Muscle layer of colon (tissue), 2 donors: ENCODE measurements at regions not wholly inside any gene's neighbourhood (a gene's known extent, or its start where the extent isn't known, plus 50 kb on each side); places are given as distances from the start of the nearest gene placed in this dataset.
"Not testable (repeated sequence)": the region's sequence is repeated elsewhere in the genome, so short reads cannot be mapped to it uniquely, and the experiment has no call there.

Experiments used
- H3K27ac ChIP-seq: one replicate; pipeline ENCODE4 v1.7.0; 2013; ENCODE audit warnings: low read depth, mild to moderate bottlenecking, low read length, moderate library complexity
- H3K27me3 ChIP-seq, 2 donors: one replicate each; pipeline ENCODE4 v1.7.0; 2013; ENCODE audit warnings: low read length in 2 of 2, mild to moderate bottlenecking in 2 of 2; ENCODE audit not compliant: insufficient read depth in 2 of 2, control insufficient read depth in 1 of 2
- H3K36me3 ChIP-seq: one replicate; pipeline ENCODE4 v1.7.0; 2013; ENCODE audit warnings: mild to moderate bottlenecking, low read length; ENCODE audit not compliant: insufficient read depth
- H3K4me1 ChIP-seq: one replicate; pipeline ENCODE4 v1.7.0; 2013; ENCODE audit warnings: mild to moderate bottlenecking, low read length; ENCODE audit not compliant: insufficient read depth
- H3K4me3 ChIP-seq, 2 donors: one replicate each; pipeline ENCODE4 v1.7.0; 2013; ENCODE audit warnings: low read length in 2 of 2, low read depth in 1 of 2, mild to moderate bottlenecking in 1 of 2, moderate library complexity in 1 of 2
- H3K9ac ChIP-seq: one replicate; pipeline ENCODE4 v1.7.0; 2013; ENCODE audit warnings: low read length
- H3K9me3 ChIP-seq: one replicate; pipeline ENCODE4 v1.7.0; 2013; ENCODE audit warnings: mild to moderate bottlenecking, low read length
- donor health status: abdominal sarcoma.
- donor health status: Adenocarcinoma of cecum.

GRCh38 chr4:163732473-163732872 is 238.0 kb downstream of the TMA16 start:
- Histone ChIP-seq H3K36me3 (no peaks in the 10 kb centered on the region), H3K27ac (no peak overlapping the region), H3K9ac (no peak overlapping the region), H3K27me3 (no peaks in the 10 kb centered on the region), H3K4me1 (no peaks in the 10 kb centered on the region), H3K4me3 (no peak overlapping the region), H3K9me3 (no peaks in the 10 kb centered on the region)

GRCh38 chr4:163736876-163737275 is 242.4 kb downstream of the TMA16 start:
- no peak overlapping the region for H3K4me3 ChIP-seq
- no peaks in the 10 kb centered on the region for H3K36me3 ChIP-seq
- no peaks in the 10 kb centered on the region for H3K4me1 ChIP-seq
- H3K27ac ChIP-seq: no peak overlapping the region
- H3K27me3 ChIP-seq: no peaks in the 10 kb centered on the region
- no peaks in the 10 kb centered on the region for H3K9me3 ChIP-seq
- no peak overlapping the region for H3K9ac ChIP-seq

DNA sequence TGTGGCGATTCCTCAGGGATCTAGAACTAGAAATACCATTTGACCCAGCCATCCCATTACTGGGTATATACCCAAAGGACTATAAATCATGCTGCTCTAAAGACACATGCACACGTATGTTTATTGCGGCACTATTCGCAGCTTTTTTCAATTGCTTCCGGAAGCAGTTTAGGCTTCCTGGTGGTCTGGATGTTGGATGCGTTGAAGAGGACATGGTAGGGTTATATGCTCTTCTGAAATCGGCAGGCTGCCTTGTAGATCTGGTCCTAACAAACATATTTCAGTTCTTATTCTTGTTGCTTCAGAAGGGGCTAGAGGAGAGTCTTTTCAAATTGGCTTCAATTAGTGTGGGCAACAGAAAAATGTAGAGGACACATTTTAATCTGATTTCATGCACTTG is 243.4 kb downstream of the TMA16 start:
- not testable (repeated sequence) for H3K4me1 ChIP-seq, H3K27me3 ChIP-seq, H3K9ac ChIP-seq, H3K36me3 ChIP-seq, H3K4me3 ChIP-seq, H3K9me3 ChIP-seq, H3K27ac ChIP-seq

GRCh38 chr4:163738521-163738920 is 244.0 kb downstream of the TMA16 start:
- no peaks in the 10 kb centered on the region for H3K36me3 ChIP-seq
- no peak overlapping the region for H3K27ac ChIP-seq
- H3K9me3 ChIP-seq: no peaks in the 10 kb centered on the region
- no peak overlapping the region for H3K4me3 ChIP-seq
- H3K27me3 ChIP-seq: no peaks in the 10 kb centered on the region
- H3K9ac ChIP-seq: no peak overlapping the region
- no peaks in the 10 kb centered on the region for H3K4me1 ChIP-seq

DNA sequence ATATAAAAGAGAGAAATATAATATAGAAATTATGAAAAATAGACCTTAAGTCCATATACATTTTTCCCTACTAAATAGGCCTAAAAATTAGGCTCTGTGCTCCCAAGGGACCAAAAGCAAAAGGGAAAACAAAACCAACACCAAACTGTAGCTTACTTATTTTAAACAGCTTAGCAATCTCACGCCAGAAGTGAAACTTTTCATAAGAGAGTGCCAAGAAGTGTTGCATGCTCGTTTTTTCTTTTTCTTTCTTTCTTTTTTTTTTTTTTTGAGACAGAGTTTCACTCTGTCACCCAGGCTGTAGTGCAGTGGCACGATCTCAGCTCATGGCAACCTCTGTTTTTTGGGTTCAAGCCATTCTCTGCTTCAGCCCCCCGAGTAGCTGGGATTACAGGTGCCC is 250.4 kb downstream of the TMA16 start:
- no peaks in the 10 kb centered on the region for H3K4me1 ChIP-seq
- no peaks in the 10 kb centered on the region for H3K9me3 ChIP-seq
- H3K9ac ChIP-seq: no peak overlapping the region
- no peaks in the 10 kb centered on the region for H3K27me3 ChIP-seq
- H3K27ac ChIP-seq: no peak overlapping the region
- H3K4me3 ChIP-seq: no peak overlapping the region
- H3K36me3 ChIP-seq: no peaks in the 10 kb centered on the region

- Histone ChIP-seq H3K27ac (no peak overlapping the region), H3K9me3 (no peaks in the 10 kb centered on the region), H3K27me3 (no peaks in the 10 kb centered on the region), H3K4me3 (no peak overlapping the region), H3K36me3 (no peaks in the 10 kb centered on the region), H3K4me1 (no peaks in the 10 kb centered on the region), H3K9ac (no peak overlapping the region)
Observed at GRCh38 chr4:163747293-163747692, 252.8 kb downstream of the TMA16 start.

GRCh38 chr4:163747886-163748285 is 253.4 kb downstream of the TMA16 start:
- H3K9me3 ChIP-seq: no peaks in the 10 kb centered on the region
- no peaks in the 10 kb centered on the region for H3K36me3 ChIP-seq
- H3K4me3 ChIP-seq: no peak overlapping the region
- H3K9ac ChIP-seq: no peak overlapping the region
- no peak overlapping the region for H3K27ac ChIP-seq
- H3K4me1 ChIP-seq: no peaks in the 10 kb centered on the region
- H3K27me3 ChIP-seq: no peaks in the 10 kb centered on the region

DNA sequence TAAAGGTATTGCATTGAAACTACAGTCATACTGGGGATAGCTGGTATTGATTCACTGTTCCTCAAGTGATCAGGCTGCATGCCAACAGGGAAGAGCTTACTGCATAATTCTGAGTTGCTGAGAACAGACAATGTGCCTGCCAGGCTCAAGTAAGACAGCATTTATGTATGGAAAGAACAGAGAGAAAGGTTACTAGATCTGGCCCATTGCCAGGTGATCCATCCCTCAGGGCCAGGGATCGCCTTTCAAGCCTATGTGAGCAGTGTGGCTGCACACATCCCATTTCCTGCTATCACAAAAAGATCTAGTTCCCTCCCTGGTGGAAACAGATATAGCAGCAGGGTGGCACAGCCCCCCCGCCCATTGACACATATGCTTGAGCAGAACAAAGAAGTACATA is 254.0 kb downstream of the TMA16 start:
- no peak overlapping the region for H3K27ac ChIP-seq
- H3K9me3 ChIP-seq: no peaks in the 10 kb centered on the region
- no peak overlapping the region for H3K4me3 ChIP-seq
- H3K36me3 ChIP-seq: no peaks in the 10 kb centered on the region
- no peak overlapping the region for H3K9ac ChIP-seq
- no peaks in the 10 kb centered on the region for H3K27me3 ChIP-seq
- no peaks in the 10 kb centered on the region for H3K4me1 ChIP-seq

DNA sequence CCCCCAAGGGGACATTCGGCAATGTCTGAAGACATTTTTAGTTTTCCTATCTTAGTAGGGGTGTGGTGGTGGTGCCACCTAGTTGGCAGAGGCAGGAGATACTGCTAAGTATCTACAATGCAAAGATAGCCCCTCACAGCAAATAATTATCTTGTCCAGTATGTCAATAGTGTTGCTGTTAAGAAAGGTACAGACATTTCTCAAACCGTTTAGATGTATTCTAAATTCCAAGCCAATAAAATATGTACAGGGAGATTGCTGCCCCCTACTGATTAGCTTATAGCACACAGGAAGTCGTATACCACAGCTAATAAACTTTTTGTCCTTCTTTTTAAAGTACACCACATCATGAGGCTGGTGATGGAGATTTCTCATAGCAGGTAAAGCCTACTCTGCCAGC is 260.5 kb downstream of the TMA16 start:
- Histone ChIP-seq H3K9ac (no peak overlapping the region), H3K27ac (no peak overlapping the region), H3K4me1 (no peaks in the 10 kb centered on the region), H3K4me3 (no peak overlapping the region), H3K36me3 (no peaks in the 10 kb centered on the region), H3K27me3 (no peaks in the 10 kb centered on the region), H3K9me3 (no peaks in the 10 kb centered on the region)

GRCh38 chr4:163757219-163757618 is 262.7 kb downstream of the TMA16 start:
- H3K9me3 ChIP-seq: no peaks in the 10 kb centered on the region
- H3K4me3 ChIP-seq: no peak overlapping the region
- H3K27me3 ChIP-seq: no peaks in the 10 kb centered on the region
- H3K9ac ChIP-seq: no peak overlapping the region
- no peaks in the 10 kb centered on the region for H3K36me3 ChIP-seq
- no peak overlapping the region for H3K27ac ChIP-seq
- no peaks in the 10 kb centered on the region for H3K4me1 ChIP-seq

GRCh38 chr4:163758032-163758431 is 263.5 kb downstream of the TMA16 start:
- H3K36me3 ChIP-seq: no peaks in the 10 kb centered on the region
- H3K9me3 ChIP-seq: no peaks in the 10 kb centered on the region
- H3K27ac ChIP-seq: no peak overlapping the region
- no peaks in the 10 kb centered on the region for H3K27me3 ChIP-seq
- H3K4me1 ChIP-seq: no peaks in the 10 kb centered on the region
- no peak overlapping the region for H3K9ac ChIP-seq
- no peak overlapping the region for H3K4me3 ChIP-seq

- H3K9me3 ChIP-seq: no peaks in the 10 kb centered on the region
- no peak overlapping the region for H3K27ac ChIP-seq
- H3K9ac ChIP-seq: no peak overlapping the region
- no peaks in the 10 kb centered on the region for H3K4me1 ChIP-seq
- H3K4me3 ChIP-seq: no peak overlapping the region
- no peaks in the 10 kb centered on the region for H3K27me3 ChIP-seq
- no peaks in the 10 kb centered on the region for H3K36me3 ChIP-seq
Observed at GRCh38 chr4:163762741-163763140, 268.3 kb downstream of the TMA16 start.
